ENCODE measurements at regions not wholly inside any gene's neighbourhood (a gene's known extent, or its start where the extent isn't known, plus 50 kb on each side); places are given as distances from the start of the nearest gene placed in this dataset.
"Not testable (repeated sequence)": the region's sequence is repeated elsewhere in the genome, so short reads cannot be mapped to it uniquely, and the experiment has no call there.

DNA sequence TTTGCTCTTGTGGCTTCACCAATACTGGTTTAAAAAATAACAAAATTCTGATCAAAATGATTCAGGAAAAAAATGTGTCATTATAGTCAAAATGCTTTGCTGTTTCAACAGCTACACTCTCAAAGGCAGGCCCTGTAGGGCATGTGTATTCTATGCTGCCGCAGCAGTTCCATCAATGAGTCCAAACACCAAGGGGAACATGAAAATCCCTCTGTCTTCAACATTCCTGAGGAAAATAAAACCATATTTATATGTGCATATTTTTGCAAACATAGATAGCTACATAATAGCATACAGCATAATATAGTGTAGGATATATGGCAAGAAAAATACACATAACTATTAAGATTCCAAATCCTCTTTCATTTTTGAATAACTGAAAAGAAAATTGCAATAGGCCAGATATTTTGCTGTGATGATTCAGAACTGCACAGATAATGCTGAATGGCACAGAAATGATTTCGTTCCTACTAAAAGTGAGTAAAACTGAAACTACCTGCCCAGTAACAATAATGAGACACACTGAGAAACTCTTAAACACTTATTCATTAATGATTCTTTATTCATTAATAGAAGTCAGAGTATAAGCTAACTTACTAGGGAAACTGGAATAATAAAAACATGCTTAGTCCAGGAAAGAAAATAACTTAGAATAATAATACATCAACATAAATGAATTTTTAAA is 343.8 kb downstream of the SUCLG1 start:
- no peak for DNase-seq (ENCODE audit: low read depth)
- H3K4me3 ChIP-seq (ENCODE audit: low read depth, low read length), result no peak overlapping the region
- TF ChIP-seq, protein P1, sequence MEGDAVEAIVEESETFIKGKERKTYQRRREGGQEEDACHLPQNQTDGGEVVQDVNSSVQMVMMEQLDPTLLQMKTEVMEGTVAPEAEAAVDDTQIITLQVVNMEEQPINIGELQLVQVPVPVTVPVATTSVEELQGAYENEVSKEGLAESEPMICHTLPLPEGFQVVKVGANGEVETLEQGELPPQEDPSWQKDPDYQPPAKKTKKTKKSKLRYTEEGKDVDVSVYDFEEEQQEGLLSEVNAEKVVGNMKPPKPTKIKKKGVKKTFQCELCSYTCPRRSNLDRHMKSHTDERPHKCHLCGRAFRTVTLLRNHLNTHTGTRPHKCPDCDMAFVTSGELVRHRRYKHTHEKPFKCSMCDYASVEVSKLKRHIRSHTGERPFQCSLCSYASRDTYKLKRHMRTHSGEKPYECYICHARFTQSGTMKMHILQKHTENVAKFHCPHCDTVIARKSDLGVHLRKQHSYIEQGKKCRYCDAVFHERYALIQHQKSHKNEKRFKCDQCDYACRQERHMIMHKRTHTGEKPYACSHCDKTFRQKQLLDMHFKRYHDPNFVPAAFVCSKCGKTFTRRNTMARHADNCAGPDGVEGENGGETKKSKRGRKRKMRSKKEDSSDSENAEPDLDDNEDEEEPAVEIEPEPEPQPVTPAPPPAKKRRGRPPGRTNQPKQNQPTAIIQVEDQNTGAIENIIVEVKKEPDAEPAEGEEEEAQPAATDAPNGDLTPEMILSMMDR (IDR thresholded peaks at IDR 0.05; ENCODE audit: control insufficient read depth, extremely low read depth, insufficient read depth), result no peak

DNA sequence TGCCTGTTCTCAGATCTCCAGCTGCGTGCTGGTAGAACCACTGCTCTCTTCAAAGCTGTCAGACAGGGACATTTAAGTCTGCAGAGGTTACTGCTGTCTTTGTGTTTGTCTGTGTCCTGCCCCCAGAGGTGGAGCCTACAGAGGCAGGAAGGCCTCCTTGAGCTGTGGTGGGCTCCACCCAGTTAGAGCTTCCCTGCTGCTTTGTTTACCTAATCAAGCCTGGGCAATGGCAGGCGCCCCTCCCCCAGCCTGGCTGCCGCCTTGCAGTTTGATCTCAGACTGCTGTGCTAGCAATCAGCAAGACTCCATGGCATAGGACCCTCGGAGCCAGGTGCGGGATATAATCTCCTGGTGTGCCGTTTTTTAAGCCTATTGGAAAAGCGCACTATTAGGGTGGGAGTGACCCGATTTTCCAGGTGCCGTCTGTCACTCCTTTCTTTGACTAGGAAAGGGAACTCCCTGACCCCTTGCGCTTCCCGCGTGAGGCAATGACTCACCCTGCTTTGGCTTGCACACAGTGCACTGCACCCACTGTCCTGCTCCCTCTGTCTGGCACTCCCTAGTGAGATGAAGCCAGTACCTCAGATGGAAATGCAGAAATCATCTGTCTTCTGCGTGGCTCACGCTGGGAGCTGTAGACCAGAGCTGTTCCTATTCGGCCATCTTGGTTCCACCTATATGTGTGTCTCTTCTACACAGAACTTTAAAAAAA is 355.1 kb downstream of the SUCLG1 start:
- DNase-seq (ENCODE audit: low read depth), result not testable (repeated sequence)

DNA sequence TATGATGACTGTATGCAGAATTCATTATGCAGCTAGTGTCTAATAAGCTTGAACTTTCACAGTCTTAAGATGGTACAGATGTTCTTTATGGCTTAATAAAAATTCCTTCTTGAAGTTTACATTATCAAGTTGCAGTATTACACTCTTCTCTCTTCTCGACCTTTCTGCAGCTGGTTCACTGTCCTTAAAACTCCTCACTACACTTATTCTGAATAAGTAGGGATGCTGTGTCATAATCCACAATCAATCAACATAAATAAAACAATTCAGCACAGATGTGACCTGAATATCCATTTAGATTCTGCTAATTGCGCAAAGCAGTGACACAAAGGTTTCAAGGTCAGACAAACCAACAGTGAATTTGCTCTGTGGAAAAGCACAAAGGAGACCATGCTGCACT is 356.8 kb downstream of the SUCLG1 start:
- no peak overlapping the region for H3K4me3 ChIP-seq (ENCODE audit: low read depth, low read length)
- TF ChIP-seq, protein P1 (IDR thresholded peaks at IDR 0.05; ENCODE audit: control insufficient read depth, extremely low read depth, insufficient read depth), result no peak
- no peak for DNase-seq (ENCODE audit: low read depth)

More for the DNA sequence above, 355.1 kb downstream of the SUCLG1 start:
- H3K4me3 ChIP-seq (ENCODE audit: low read depth, low read length), result not testable (repeated sequence)

DNA sequence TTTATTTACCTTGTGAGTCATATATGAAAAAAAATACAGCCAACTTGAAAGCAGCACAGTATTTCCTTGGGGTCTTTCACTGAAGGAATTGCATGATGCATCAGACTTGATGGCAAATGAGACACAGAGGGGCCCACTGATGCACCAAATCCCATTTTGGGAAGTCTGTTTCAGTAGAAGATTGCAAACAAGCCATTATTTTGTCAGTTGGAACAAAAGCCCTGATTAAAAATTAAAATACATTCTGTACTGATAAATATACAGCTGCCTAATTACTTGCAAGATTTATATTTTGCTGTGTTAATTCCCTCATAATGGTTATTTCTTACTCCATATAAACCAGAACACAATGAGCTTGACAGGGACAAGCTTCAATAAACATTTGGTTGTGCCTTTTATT is 370.4 kb downstream of the SUCLG1 start:
- DNase-seq (ENCODE audit: low read depth), result no peak
- TF ChIP-seq, protein P1 (IDR thresholded peaks at IDR 0.05; ENCODE audit: control insufficient read depth, extremely low read depth, insufficient read depth), result no peak
- no peak overlapping the region for H3K4me3 ChIP-seq (ENCODE audit: low read depth, low read length)

DNA sequence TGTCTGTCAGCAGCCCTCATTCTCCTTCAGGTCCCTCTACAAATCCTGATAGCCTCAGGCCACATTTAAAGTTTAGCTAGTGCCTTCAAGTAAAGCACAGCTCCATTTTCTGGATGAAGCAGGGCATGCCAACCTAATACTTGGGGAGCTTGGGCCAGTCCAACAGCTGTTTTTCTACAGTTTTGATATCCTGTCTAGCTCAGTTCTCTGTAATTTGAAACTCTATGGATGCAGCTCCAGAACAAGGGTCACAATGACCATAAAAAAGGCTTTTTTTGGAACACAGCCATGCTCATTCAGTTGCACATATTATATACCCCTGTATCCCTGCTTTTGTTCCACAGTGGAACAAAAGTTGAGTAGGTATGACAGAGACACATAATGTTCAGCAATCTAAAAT is 373.5 kb downstream of the SUCLG1 start:
- H3K4me3 ChIP-seq (ENCODE audit: low read depth, low read length), result no peak overlapping the region
- DNase-seq (ENCODE audit: low read depth), result no peak
- TF ChIP-seq, protein P1 (IDR thresholded peaks at IDR 0.05; ENCODE audit: control insufficient read depth, extremely low read depth, insufficient read depth), result no peak

DNA sequence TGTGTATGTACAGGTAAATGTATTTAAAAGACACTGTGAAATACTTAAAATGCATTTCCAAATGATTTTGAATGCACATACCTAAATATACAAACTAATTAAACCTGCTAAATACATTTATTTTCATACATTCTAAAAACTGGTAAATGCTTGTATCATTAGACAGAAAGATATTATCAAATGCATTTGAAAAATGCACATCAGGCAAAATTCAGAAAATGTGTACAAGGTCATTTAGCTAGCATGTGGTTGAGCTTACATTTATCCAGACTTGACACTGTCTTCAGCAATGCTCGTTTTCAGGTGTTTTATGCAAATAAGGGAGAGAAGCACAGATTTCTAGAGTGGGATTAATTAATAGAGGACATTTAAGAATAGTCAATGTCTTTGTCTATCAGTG is 374.2 kb downstream of the SUCLG1 start:
- TF ChIP-seq, protein P1 (IDR thresholded peaks at IDR 0.05; ENCODE audit: control insufficient read depth, extremely low read depth, insufficient read depth), result no peak
- H3K4me3 ChIP-seq (ENCODE audit: low read depth, low read length), result no peak overlapping the region
- DNase-seq (ENCODE audit: low read depth), result no peak

DNA sequence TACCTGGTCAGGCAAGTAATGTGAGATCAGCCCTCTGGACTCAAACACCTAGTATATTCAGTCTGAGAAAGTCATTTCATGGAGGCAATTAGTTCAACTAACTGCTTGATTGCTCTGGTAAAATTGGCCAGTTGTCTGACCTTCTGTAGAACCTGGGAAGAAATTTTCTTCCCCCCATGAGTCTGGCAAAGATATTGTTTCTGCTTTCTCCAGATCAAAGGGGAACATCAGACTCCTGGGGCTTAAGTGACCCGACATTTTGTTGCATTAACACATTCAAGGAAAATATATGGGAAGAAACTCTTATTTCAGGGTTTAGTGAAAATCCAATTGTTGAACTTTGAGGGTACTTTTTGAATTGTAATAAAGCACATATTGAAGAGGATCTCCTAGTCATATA is 375.1 kb downstream of the SUCLG1 start:
- no peak for DNase-seq (ENCODE audit: low read depth)
- H3K4me3 ChIP-seq (ENCODE audit: low read depth, low read length), result no peak overlapping the region
- TF ChIP-seq, protein P1 (IDR thresholded peaks at IDR 0.05; ENCODE audit: control insufficient read depth, extremely low read depth, insufficient read depth), result no peak
